GM12878 (cell line): ENCODE measurements at regions not wholly inside any gene's neighbourhood (a gene's known extent, or its start where the extent isn't known, plus 50 kb on each side); places are given as distances from the start of the nearest gene placed in this dataset.
A peak's percentile ranks its signal among the peaks of the same experiment; 100 is the strongest.

Experiments used
- BACH1 ChIP-seq: fragments of 450-650 bp; IDR thresholded peaks from 2 replicates; pipeline ENCODE4 v1.6.1; 2017; ENCODE audit warnings: mild to moderate bottlenecking, borderline replicate concordance
- BMI1 ChIP-seq: fragments of 450-650 bp; IDR thresholded peaks from 2 replicates; pipeline ENCODE4 v1.6.1; 2016; ENCODE audit warnings: mild to moderate bottlenecking, moderate library complexity, borderline replicate concordance
- CREB1 ChIP-seq: IDR thresholded peaks from 2 replicates; pipeline ENCODE4 v1.6.1; 2012; ENCODE audit warnings: low read depth, mild to moderate bottlenecking, inconsistent platforms
- ELK1 ChIP-seq: IDR thresholded peaks from 2 replicates; pipeline ENCODE4 v1.6.1; 2012; ENCODE audit warnings: low read depth, low read length, improper control_type of control experiment
- FOS ChIP-seq: IDR thresholded peaks from 3 replicates; pipeline ENCODE4 v1.6.1; 2011; ENCODE audit warnings: borderline replicate concordance; ENCODE audit not compliant: insufficient read length; ENCODE audit errors: extremely low read depth
- GATAD2B ChIP-seq: fragments of 450-650 bp; conservative IDR thresholded peaks from 2 replicates; pipeline ENCODE4 v1.6.1; 2017; ENCODE audit warnings: low read depth, mild to moderate bottlenecking, moderate library complexity
- IKZF1 ChIP-seq: fragments of 450-650 bp; conservative IDR thresholded peaks from 2 replicates; pipeline ENCODE4 v1.6.1; 2017; ENCODE audit warnings: antibody characterized with exemption, mild to moderate bottlenecking
- MEF2B ChIP-seq: fragments of 450-650 bp; IDR thresholded peaks from 2 replicates; pipeline ENCODE4 v1.6.1; 2018; ENCODE audit warnings: mild to moderate bottlenecking, moderate library complexity; ENCODE audit not compliant: partially characterized antibody, poor library complexity, severe bottlenecking
- NKRF ChIP-seq: fragments of 450-650 bp; conservative IDR thresholded peaks from 2 replicates; pipeline ENCODE4 v1.6.1; 2017; ENCODE audit warnings: mild to moderate bottlenecking, moderate library complexity
- RAD51 ChIP-seq: fragments of 450-650 bp; IDR thresholded peaks from 2 replicates; pipeline ENCODE4 v1.6.1; 2016; ENCODE audit warnings: moderate library complexity, mild to moderate bottlenecking, inconsistent platforms
- SMARCA5 ChIP-seq: fragments of 450-650 bp; IDR thresholded peaks from 2 replicates; pipeline ENCODE4 v1.6.1; 2017; ENCODE audit warnings: mild to moderate bottlenecking
- SP1 ChIP-seq: IDR thresholded peaks from one replicate; pipeline ENCODE4 v1.6.1; 2011; ENCODE audit warnings: low read depth, low read length
- SPI1 ChIP-seq: IDR thresholded peaks from 2 replicates; pipeline ENCODE4 v1.6.1; 2011; ENCODE audit warnings: low read depth, mild to moderate bottlenecking, low read length, moderate library complexity, borderline replicate concordance; ENCODE audit not compliant: insufficient read depth
- SUPT20H ChIP-seq: IDR thresholded peaks from 2 replicates; pipeline ENCODE4 v1.6.1; 2011; ENCODE audit warnings: low read depth, mild to moderate bottlenecking, low read length, moderate library complexity, borderline replicate concordance; ENCODE audit not compliant: control insufficient read depth
- ZNF24 ChIP-seq: fragments of 450-650 bp; IDR thresholded peaks from 2 replicates; pipeline ENCODE4 v1.6.1; 2017; ENCODE audit warnings: antibody characterized with exemption, mild to moderate bottlenecking
- TF ChIP-seq, protein P1 (sequence below): fragments of 450-650 bp; IDR thresholded peaks from 2 replicates; pipeline ENCODE4 v1.6.1; 2017; ENCODE audit warnings: mild to moderate bottlenecking, moderate library complexity
- TF ChIP-seq, protein P2 (sequence below): fragments of 450-650 bp; IDR thresholded peaks from 2 replicates; pipeline ENCODE4 v1.6.1; 2016; ENCODE audit warnings: mild to moderate bottlenecking, moderate library complexity, borderline replicate concordance

GRCh38 chr6:113805173-113805790, 51.9 kb upstream of the MARCKS start (continued):
- TF ChIP-seq NKRF, result no peak
- TF ChIP-seq SP1, result no peak
- TF ChIP-seq, protein P1, sequence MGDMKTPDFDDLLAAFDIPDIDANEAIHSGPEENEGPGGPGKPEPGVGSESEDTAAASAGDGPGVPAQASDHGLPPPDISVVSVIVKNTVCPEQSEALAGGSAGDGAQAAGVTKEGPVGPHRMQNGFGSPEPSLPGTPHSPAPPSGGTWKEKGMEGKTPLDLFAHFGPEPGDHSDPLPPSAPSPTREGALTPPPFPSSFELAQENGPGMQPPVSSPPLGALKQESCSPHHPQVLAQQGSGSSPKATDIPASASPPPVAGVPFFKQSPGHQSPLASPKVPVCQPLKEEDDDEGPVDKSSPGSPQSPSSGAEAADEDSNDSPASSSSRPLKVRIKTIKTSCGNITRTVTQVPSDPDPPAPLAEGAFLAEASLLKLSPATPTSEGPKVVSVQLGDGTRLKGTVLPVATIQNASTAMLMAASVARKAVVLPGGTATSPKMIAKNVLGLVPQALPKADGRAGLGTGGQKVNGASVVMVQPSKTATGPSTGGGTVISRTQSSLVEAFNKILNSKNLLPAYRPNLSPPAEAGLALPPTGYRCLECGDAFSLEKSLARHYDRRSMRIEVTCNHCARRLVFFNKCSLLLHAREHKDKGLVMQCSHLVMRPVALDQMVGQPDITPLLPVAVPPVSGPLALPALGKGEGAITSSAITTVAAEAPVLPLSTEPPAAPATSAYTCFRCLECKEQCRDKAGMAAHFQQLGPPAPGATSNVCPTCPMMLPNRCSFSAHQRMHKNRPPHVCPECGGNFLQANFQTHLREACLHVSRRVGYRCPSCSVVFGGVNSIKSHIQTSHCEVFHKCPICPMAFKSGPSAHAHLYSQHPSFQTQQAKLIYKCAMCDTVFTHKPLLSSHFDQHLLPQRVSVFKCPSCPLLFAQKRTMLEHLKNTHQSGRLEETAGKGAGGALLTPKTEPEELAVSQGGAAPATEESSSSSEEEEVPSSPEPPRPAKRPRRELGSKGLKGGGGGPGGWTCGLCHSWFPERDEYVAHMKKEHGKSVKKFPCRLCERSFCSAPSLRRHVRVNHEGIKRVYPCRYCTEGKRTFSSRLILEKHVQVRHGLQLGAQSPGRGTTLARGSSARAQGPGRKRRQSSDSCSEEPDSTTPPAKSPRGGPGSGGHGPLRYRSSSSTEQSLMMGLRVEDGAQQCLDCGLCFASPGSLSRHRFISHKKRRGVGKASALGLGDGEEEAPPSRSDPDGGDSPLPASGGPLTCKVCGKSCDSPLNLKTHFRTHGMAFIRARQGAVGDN, result no peak
- no peak; the same call in 1 of the 2 replicates for TF ChIP-seq BACH1
- 0 out of 2 replicates have a peak, but pooled peaks have one; percentile 32 for TF ChIP-seq GATAD2B
- peak; percentile 60 for TF ChIP-seq MEF2B
- TF ChIP-seq SPI1, result peak; percentile 92
- peak; percentile 55; the same call in 1 of the 2 replicates for TF ChIP-seq ZNF24
- TF ChIP-seq RAD51, result no peak; the same call in 1 of the 2 replicates
- TF ChIP-seq, protein P2, sequence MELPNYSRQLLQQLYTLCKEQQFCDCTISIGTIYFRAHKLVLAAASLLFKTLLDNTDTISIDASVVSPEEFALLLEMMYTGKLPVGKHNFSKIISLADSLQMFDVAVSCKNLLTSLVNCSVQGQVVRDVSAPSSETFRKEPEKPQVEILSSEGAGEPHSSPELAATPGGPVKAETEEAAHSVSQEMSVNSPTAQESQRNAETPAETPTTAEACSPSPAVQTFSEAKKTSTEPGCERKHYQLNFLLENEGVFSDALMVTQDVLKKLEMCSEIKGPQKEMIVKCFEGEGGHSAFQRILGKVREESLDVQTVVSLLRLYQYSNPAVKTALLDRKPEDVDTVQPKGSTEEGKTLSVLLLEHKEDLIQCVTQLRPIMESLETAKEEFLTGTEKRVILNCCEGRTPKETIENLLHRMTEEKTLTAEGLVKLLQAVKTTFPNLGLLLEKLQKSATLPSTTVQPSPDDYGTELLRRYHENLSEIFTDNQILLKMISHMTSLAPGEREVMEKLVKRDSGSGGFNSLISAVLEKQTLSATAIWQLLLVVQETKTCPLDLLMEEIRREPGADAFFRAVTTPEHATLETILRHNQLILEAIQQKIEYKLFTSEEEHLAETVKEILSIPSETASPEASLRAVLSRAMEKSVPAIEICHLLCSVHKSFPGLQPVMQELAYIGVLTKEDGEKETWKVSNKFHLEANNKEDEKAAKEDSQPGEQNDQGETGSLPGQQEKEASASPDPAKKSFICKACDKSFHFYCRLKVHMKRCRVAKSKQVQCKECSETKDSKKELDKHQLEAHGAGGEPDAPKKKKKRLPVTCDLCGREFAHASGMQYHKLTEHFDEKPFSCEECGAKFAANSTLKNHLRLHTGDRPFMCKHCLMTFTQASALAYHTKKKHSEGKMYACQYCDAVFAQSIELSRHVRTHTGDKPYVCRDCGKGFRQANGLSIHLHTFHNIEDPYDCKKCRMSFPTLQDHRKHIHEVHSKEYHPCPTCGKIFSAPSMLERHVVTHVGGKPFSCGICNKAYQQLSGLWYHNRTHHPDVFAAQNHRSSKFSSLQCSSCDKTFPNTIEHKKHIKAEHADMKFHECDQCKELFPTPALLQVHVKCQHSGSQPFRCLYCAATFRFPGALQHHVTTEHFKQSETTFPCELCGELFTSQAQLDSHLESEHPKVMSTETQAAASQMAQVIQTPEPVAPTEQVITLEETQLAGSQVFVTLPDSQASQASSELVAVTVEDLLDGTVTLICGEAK, result no peak
- no peak for TF ChIP-seq ELK1
- no peak for TF ChIP-seq FOS
- TF ChIP-seq BMI1, result no peak
- TF ChIP-seq IKZF1, result peak; percentile 60
- TF ChIP-seq CREB1, result peak; percentile 50; the same call in 1 of the 2 replicates
- peak; percentile 56; the same call in 1 of the 2 replicates for TF ChIP-seq SMARCA5
- TF ChIP-seq SUPT20H, result no peak
